ENCODE measurements at regions not wholly inside any gene's neighbourhood (a gene's known extent, or its start where the extent isn't known, plus 50 kb on each side); places are given as distances from the start of the nearest gene placed in this dataset.

- no peak for DNase-seq
These were observed 151.7 kb downstream of the FASLG start for GRCh38 chr1:172810480-172811175.

DNA sequence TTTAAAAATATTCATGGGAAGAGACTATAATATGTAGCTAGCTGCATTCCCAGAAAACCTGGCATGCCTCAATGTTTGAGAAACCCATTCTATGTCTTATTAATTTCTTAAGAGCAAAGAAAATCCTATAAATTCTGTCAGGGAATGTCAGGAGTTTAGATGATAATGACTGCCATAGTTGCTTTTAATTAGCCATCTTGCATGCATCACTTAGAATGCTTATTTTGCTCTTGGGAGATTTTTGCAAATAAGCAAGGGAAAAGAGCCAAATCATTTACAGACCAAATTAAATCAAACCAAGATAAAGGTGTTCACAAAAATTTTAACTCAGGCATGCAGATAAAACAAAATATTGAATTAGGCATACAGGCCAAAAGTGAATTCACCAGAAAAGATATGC lies 152.8 kb downstream of the FASLG start:
- DNase-seq: no peak

DNA sequence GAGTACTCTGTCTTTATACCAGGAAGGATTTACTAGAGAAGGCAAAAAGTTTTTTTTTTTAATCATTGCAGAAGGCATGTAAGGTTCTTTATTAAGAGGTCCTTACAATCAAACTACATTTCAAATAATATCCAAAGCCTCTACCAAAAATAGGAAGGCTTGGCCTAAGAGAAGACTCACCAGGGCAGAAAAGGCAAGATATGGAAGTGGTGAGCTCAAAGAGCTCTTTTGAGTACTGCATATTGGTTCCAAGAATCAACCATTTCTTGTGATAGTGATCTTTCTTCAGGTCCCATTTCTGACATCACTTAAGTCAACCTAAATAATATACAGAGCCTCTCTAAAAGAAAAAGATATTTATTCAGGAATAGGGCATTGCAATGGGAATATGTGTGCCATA lies 153.2 kb downstream of the FASLG start:
- DNase-seq: no peak

DNA sequence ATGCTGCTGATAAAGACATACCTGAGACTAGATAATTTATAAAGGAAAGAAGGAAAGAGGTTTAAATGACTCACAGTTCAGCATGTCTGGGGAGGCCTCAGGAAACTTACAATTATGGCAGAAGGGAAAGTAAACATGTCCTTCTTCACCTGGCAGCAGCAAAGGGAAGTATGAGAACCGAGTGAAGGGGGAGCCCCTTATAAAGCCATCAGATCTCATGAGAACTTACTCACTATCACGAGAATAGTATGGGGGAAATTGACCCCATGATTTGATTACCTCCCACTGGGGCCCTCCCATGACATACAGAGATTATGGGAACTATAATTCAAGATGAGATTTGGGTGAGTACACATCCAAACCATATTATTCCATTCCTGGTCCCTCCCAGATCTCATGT lies 154.4 kb downstream of the FASLG start:
- DNase-seq: no peak

- no peak for DNase-seq
These were observed 155.5 kb downstream of the FASLG start for GRCh38 chr1:172814428-172814827.

DNA sequence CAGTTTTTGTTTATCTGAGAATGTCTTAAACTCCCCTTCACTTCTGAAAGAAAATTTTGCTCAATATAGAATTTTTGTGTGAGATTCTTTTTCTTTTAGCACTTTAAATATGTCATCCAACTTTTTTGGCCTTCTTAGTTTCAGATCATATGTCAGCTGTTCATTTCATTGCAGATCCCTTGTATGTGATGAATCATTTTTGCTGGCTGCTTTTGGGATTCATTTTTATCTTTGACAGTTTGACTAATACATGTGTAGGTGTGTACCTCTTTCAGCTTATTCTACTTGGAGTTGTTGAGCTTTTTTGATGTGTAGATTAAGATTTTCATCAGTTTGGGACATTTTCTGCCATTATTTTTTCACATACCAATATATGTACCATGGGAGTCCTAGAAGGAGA lies 156.8 kb downstream of the FASLG start:
- no peak for DNase-seq

- peak; percentile 22 to 33 for DNase-seq
These were observed 160.1 kb downstream of the FASLG start for GRCh38 chr1:172818841-172819527.

GRCh38 chr1:172820475-172821158 lies 161.7 kb downstream of the FASLG start:
- no peak for DNase-seq

DNA sequence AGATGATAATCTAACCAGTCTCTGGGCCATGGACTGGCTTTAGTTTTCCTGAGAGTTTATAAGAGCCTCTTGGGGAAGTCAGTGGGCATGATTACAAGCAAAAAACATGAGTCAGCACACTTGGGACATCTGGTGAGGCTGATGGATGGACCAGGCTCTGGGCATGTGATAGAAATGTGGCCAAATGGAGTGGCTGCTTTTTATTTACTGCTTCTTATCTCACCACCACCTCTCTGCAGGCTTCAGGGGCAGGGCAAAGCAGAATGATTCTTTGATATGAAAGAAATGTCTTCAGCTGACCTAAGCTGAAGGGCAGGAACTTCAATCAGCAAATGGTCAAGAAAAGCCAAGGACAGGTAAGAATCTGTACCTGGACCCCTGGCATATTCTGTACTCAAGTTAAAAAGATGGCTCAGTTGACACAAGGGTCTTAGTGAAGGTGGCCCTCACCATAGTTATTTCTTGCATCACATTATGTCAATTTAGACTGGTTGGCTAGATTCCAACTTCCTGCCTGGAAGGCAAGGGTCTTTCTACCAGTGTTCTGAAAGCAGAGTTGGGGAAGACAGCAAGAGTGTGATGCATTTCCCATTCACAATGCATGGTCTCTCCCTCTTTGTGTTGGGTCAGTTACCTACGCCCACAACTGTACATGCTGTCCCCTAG lies 162.8 kb downstream of the FASLG start:
- no peak for DNase-seq

- no peak for DNase-seq
These were observed 164.0 kb downstream of the FASLG start for GRCh38 chr1:172822886-172823285.

DNA sequence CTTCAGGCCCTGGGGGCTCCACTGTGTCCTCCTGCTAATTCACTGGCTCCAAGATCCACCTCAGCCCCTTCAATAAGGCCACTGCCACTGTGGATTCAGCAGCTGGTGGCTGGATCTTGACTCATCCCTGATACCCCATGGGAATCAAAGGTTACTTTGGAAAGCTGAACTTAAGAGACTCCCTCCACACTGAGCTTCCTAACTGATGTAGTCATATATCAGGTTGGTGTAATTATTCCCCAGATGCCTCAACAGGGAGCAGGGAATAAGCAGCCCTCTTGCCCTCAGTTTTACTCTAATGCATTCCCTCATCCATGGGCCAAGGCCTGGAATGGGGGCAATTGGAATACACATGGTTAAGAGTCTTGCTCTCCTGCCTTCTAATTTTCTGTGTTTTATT lies 164.6 kb downstream of the FASLG start:
- DNase-seq: no peak

DNA sequence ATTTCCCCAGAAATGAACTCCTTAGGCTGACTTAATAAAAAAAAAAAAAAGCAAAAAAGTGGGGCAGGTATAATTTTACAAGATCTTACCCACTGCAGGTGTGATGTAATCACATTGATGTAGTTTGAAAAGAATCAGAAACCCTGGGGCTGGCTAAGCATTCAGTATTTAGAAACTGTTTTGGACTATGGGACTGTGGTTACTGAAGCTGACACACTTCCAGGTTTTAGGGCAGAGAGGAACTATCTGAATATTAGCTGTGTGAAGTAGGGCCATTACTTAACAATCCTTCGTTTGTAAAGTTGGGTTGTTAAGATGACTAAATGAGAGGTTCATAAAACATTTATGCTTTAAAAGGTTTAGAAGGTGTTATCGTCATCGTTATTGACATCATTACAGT lies 165.3 kb downstream of the FASLG start:
- no peak for DNase-seq

DNA sequence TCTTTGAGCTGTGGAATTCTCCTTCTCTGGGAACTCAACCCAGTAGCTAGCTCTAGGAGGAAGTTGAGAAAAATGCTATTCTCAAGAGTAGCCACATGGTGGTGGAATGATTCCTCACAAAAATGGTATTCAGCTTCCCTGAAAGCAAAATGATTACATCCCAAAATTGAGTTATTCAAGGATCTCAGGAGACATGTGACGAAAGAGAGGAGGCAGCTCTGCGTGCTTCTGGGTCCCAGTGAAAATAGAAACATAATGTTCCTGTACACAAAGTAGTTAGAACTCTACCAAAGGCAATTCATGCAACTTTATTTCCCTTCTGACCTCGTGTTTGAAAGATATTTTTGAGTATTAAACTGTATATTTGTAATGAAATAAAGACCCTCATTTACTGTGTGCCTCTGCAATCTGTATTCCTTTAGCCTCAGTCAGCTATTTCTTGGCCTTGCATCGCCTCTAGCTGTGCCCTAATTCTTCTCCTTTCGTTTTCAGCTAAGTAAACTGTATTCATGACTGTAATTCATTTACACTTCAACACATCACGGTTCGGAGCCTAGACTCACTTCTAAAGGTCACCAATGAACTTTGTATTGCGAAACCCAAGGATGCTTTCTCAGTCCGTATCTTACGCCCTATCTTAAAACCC lies 167.3 kb downstream of the FASLG start:
- DNase-seq: no peak

GRCh38 chr1:172827301-172827700 lies 168.4 kb downstream of the FASLG start:
- DNase-seq: no peak

DNA sequence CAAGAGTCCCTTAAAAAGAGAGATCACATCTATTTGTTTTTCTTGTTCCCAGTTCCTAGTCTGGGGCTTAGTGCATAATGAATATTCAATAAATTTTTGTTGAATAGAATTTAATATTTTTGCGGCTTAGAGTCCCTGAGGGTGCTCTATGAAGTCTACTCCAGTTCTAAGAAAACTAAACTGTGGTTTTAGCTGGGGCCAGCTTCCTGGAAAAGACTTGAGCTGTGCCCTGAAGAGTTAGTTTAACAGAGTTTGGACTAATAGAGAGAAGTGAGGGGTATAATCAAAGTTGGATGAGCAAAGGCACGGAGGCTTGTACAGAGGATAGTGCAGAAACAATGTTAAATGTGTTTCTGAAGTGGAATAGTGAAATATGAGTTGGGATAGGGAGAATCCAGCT lies 168.9 kb downstream of the FASLG start:
- no peak for DNase-seq

- no peak for DNase-seq
These were observed 173.3 kb downstream of the FASLG start for GRCh38 chr1:172832006-172832725.

DNA sequence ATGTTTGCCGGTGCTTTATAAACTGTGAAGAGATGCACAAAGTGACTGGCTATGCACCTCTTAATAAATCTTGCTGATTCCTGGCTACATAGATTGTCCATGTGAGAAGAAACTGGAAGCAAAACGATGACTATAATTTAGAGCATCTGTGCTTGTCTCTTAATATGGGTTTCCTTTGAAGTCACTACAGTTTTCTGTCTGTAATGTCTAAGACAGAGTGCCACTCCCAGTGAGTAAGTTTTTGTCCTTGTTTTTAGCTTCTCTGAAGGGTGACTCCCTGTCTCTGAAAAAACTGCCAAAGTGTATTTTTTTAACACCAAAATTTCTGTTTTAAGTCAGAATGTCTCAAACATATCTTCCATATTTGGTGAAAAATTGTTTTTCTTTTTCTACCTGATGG lies 175.1 kb downstream of the FASLG start:
- DNase-seq: no peak

- no peak for DNase-seq
These were observed 175.7 kb downstream of the FASLG start for GRCh38 chr1:172834609-172835008.

- no peak for DNase-seq
These were observed 176.9 kb downstream of the FASLG start for GRCh38 chr1:172835834-172836233.

DNA sequence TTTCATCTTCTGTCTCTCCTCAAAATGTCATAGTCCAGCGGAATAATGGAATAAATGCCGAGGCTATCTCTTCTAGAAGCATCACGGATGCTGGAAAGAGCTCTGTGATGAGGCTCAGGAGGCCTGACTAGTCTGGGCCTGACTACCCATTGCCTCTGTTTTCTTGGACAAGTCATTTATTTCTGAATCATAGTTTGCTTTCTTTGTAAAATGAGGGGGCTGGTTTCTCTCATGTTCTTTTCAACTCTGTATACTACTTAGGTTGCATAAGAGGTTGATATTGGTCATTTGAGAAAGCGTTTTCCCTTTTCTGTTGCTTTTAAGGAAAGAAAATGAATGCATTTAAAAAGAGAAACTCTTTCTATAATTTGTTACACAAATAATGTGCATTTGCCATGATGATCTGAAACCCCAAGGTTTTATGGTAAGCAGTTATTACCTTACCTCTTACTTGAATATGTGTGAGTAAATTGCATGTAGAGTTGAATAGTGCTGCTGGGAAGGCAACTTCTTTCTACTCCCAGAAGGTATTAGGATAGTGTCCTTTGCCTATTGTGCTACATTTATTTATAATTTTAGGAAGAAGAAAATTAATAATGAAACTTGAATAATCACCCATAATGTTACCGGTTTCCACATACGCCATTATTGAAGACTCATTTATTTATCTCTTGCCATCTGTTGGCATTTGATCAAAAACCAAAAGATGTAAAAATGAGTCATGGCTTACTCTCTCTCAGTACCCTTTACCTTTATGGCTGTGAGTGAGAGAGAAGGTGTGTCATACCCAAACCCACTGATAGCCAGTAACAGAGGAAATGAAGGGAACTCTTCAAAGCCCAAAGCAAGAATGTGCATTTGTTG lies 179.1 kb downstream of the FASLG start:
- DNase-seq: no peak

GRCh38 chr1:172838680-172839313 lies 179.9 kb downstream of the FASLG start:
- no peak for DNase-seq

Data from stimulated activated CD4-positive, alpha-beta T cell treated with anti-CD3 and anti-CD28 coated beads, Interleukin-2, amount 100 ng/mL, for 48 hours (primary cell).